GM18507 (cell line): ENCODE measurements at regions not wholly inside any gene's neighbourhood (a gene's known extent, or its start where the extent isn't known, plus 50 kb on each side); places are given as distances from the start of the nearest gene placed in this dataset.
"Not testable (repeated sequence)": the region's sequence is repeated elsewhere in the genome, so short reads cannot be mapped to it uniquely, and the experiment has no call there.

Experiments
- DNase-seq: peaks from one replicate; pipeline ENCODE4 v3.0.0; 2011; ENCODE audit warnings: low read depth; ENCODE audit not compliant: insufficient read length; ENCODE audit errors: extremely low spot score
- FAIRE-seq: peaks from 2 replicates; lab custom pipeline; 2011; peaks lifted over from hg19 to GRCh38; lab: Jason Lieb, UNC

GRCh38 chr13:55062662-55063061 is 2034.0 kb downstream of the OLFM4 start:
- DNase-seq (no peak), FAIRE-seq (no peak)

DNA sequence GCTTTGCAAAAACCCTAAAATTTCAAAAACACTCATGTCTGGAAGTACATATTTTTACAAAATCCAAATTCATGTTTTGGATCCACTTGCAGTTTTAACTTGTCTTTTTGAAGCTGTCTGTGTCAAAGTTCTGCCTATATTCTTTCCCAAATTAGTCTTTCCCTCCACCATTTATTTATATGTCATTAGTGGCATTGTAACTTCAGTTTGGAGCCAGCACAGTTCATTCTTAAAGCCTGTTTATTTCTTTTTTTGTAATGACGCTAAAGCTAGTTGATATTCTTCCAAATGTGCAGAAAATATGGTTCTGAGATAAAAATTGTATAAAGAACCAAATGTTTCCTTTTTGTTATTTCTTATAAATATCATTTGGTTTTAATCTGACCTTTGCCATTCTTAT is 2039.3 kb downstream of the OLFM4 start:
- no peak for DNase-seq
- FAIRE-seq: no peak

GRCh38 chr13:55069746-55070145 is 2041.1 kb downstream of the OLFM4 start:
- DNase-seq (no peak), FAIRE-seq (no peak)

GRCh38 chr13:55073000-55073399 is 2044.4 kb downstream of the OLFM4 start:
- FAIRE-seq: no peak
- no peak for DNase-seq

DNA sequence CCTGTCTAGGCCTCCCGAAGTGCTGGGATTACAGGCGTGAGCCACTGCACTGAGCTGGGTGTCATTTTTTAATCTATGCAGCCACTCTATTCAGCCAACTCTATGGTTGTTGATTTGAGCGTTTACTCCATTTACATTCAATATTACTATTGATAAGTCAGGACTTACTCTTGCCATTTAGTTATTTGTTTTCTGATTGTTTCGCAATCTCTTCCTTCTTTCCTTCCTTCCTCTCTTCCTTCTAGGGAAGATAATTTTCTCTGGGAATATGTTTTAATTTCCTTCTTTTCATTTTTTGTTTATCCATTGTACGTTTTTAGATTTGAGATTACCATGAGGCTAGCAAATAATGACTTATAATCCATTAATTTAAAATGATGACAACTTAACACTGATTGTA is 2056.0 kb downstream of the OLFM4 start:
- DNase-seq (no peak), FAIRE-seq (no peak)

DNA sequence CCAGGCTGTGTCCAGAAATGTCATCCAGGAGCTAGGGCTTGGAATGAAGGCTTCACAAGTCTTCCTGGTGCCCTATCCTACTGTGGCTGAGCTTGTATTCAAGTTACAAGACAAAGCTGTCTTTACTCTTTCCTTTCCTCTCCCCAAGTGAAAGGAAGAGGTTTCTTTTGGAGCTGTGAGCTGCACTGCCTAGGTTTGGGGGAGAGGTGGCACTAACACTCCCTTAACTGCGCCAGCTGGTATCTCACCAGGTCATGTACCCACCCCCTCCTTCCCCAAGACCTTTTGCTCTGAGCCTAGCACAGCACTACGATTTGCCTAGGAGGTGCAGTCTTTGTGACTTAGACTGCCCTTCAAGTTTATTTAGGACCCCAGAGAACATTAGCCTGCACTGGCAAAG is 2053.6 kb upstream of the PRR20A start:
- DNase-seq: no peak
- no peak for FAIRE-seq

DNA sequence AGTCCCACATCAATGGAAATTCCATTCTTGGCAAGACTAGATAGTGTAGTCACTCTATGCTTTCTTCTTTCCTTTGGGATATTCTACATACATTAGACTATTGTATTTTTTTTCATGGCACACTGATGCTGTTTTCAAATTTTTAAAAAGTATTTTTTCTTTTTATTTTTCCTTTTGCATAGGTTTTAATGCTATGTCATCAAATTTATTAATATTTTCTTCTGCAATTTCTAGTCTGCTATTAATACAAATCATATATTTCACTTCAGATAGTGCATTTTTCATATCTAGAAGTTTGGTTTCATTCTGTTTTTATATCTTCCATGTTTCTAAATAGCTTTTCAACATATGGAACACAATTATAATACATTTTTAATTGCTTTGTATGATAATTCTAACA is 2050.1 kb upstream of the PRR20A start:
- DNase-seq: no peak
- FAIRE-seq: no peak

DNA sequence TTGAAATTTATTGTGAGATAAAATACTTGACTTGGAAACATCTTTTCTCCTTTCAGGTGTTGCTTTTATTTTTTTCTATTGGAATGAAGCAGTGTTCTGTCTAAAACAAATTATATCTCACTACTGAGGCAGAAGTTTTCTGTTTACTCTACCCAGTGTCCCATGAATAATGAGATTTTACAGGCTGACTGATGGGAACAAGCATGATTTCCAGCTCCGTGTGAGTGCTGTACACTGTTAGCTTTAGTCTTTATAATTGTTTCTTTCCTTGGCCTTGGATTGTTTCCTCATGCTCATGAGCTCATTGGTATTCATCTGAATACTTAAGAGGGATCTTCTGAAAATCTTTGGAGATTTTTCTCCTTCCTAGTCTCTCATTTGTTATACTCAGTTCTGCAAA is 2049.5 kb upstream of the PRR20A start:
- FAIRE-seq: no peak
- DNase-seq: no peak

DNA sequence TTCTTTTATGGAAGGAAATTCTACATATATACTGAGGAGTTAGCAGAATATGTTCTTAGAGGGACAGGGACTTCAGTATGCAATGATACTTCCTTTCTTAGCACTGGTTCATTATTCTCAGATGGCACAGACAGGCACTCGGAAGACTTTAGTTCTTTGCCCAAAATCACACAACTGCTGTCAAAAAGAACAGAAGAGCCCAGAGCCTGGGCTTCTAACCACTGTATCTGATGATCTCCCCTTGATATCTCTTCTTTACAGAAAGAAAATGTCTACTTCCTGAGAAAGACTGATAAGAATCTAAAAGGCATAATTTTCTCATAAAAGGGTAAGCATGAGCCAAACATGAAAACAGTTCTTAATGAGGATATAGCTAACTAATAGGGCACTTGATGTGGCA is 2034.2 kb upstream of the PRR20A start:
- DNase-seq: no peak
- no peak for FAIRE-seq

GRCh38 chr13:55120631-55121030 is 2020.1 kb upstream of the PRR20A start:
- FAIRE-seq (no peak), DNase-seq (no peak)

- DNase-seq: no peak
- FAIRE-seq: no peak
These were observed 1985.7 kb upstream of the PRR20A start for GRCh38 chr13:55155046-55155445.

- no peak for DNase-seq
- FAIRE-seq: no peak
These were observed 1981.0 kb upstream of the PRR20A start for GRCh38 chr13:55159765-55160164.

DNA sequence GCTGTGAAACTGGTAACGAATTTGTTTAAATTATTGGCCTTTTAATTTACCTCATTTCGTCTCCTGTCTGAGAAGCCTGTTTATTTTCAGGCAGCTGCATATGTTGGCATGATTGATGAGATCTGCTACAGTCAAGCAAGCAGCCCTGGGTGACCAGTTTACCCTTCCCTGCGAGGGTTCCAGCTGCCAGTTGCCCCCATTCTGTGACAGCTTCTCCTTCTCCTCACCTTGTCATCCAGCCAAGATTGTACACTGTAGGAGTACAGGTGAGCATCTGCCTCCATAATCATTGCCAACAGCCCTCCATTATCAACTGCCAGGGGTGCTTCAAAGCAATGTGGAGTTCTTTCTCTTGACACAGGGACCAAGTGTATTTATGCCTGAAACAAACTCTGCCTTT is 1979.9 kb upstream of the PRR20A start:
- FAIRE-seq (no peak), DNase-seq (no peak)

DNA sequence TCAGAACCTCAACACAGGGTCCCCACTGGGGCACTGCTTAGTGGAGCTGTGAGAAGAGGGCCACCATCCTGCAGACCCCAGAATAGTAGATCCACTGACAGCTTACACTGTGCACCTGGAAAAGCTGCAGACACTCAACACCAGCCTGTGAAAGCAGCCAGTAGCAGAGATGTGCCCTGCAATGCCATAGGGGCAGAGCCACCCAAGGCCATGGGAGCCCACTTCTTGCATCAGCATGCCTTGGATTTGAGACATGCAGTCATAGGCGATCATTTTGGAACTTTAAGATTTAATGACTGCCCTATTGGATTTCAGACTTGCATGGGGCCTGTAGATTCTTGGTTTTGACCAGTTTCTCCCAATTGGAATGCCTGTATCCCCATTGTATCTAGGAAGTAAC is 1962.1 kb upstream of the PRR20A start:
- not testable (repeated sequence) for DNase-seq, FAIRE-seq

DNA sequence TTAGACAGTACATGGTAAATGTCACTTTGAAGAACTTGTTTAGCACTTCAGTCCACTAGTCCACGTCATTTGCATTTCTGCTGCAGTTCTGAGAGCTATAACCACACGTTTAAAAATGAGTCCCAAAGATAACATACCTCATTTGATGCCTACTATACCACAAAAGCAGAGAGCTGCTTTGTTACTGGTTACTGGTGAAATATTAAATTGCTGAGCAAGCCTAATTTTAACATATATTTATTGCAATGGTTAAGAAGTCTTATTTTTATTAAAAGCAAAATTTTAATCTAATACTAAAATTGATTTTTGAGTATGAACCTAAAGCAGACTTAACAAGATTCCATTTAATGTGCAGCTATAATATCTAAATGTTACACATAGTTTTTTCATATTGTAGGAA is 1949.7 kb upstream of the PRR20A start:
- FAIRE-seq (no peak), DNase-seq (no peak)

DNA sequence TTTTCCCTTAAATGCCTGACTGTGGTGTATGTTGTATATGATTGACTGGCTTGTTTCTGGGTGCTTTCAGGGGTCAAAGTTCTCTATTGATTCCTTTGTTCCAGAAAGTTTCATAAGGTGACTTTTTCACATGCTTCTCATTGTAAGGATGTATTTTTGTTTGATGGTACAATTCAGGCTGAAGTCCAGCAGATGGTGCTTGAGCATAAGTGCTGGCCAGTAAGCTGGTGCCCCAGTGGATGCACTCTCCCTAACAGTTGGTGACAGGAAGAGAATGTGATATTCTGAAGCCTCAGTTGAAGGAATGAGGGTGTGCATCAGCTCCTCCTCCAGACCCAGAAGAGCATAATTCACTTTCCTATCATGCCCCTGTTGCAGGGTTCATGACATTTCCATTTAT is 1941.6 kb upstream of the PRR20A start:
- FAIRE-seq (no peak), DNase-seq (no peak)

GRCh38 chr13:55214841-55215345 is 1925.8 kb upstream of the PRR20A start:
- FAIRE-seq (no peak), DNase-seq (no peak)

- FAIRE-seq (no peak), DNase-seq (no peak)
These were observed 1921.2 kb upstream of the PRR20A start for GRCh38 chr13:55219538-55219937.

GRCh38 chr13:55229906-55230569 is 1910.7 kb upstream of the PRR20A start:
- DNase-seq (no peak), FAIRE-seq (no peak)

DNA sequence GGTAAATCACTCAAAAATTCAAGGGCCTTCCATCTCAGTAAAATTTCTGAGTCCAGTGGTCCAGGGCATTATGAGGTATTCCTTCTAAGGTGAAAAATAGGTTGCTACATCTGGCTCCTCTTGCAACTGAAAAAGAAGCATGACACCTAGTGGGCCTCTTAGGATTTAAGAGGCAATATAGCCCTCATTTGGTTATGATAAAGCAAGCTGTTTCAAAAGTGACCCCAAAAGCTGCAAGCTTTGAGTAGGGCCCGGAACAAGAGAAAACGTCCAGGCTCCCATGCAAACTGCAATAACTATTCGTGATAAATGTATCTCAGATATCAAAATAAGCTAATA is 1910.2 kb upstream of the PRR20A start:
- no peak for DNase-seq
- no peak for FAIRE-seq

DNA sequence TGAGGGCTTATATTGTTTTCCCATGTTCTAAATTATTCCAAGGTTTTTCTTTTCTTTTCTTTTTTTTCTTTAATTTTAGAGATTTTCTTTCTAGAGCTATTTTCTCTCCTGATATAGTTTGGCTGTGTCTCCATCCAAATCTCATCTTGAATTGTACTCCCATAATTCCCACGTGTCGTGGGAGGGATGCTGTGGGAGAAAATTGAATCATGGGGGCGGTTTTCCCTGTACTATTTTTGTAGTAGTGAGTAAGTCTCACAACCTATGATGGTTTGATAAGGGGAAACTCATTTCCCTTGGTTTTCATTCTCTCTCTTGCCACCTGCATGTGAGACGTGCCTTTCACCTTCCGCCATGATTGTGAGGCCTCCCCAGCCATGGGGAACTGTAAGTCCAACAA is 1906.4 kb upstream of the PRR20A start:
- no peak for FAIRE-seq
- no peak for DNase-seq
